Gastroesophageal sphincter (tissue), 4 donors: ENCODE measurements at regions not wholly inside any gene's neighbourhood (a gene's known extent, or its start where the extent isn't known, plus 50 kb on each side); places are given as distances from the start of the nearest gene placed in this dataset.
"Not testable (repeated sequence)": the region's sequence is repeated elsewhere in the genome, so short reads cannot be mapped to it uniquely, and the experiment has no call there.

ENCODE experiments used
- ATAC-seq: fragments of 150-250 bp; one replicate; pipeline ENCODE4 v1.9.1; 2016; ENCODE audit warnings: mild to moderate bottlenecking, moderate library complexity
- H3K27ac ChIP-seq, 4 donors: fragments of 200-600 bp; sonication (generic) in 3 of 4; 1 replicate in 3 of 4; 2 replicates in 1 of 4; pipeline ENCODE4 v1.5.1; 2016 to 2019
- H3K27me3 ChIP-seq: fragments of 200-600 bp; sonication (generic); one replicate; pipeline ENCODE4 v1.5.1; 2019
- H3K36me3 ChIP-seq, 2 donors: fragments of 200-600 bp; sonication (generic); one replicate each; pipeline ENCODE4 v1.5.1; 2019; ENCODE audit warnings: control low read depth in 1 of 2
- H3K4me1 ChIP-seq, 3 donors: fragments of 200-600 bp; sonication (generic); 1 replicate in 2 of 3; 2 replicates in 1 of 3; pipeline ENCODE4 v1.5.1; 2016 to 2019; ENCODE audit warnings: control low read depth in 2 of 3
- H3K4me3 ChIP-seq, 2 donors: fragments of 200-600 bp; sonication (generic); one replicate each; pipeline ENCODE4 v1.5.1; 2019; ENCODE audit warnings: mild to moderate bottlenecking in 1 of 2, moderate library complexity in 1 of 2
- H3K9me3 ChIP-seq, 3 donors: fragments of 200-600 bp; sonication (generic); one replicate each; pipeline ENCODE4 v1.5.1; 2017 to 2019; ENCODE audit warnings: control low read depth in 2 of 3
- EP300 ChIP-seq: sonication (generic); formaldehyde crosslinking; IDR thresholded peaks from one replicate; pipeline ENCODE4 v1.6.1; 2017; ENCODE audit warnings: antibody characterized with exemption, mild to moderate bottlenecking
- POLR2A ChIP-seq, 2 donors: fragments of 450-650 bp; IDR thresholded peaks; one replicate each; pipeline ENCODE4 v1.6.1; 2017; ENCODE audit warnings: antibody characterized with exemption in 2 of 2, mild to moderate bottlenecking in 2 of 2, moderate library complexity in 1 of 2
- POLR2AphosphoS5 ChIP-seq: sonication (generic); formaldehyde crosslinking; IDR thresholded peaks from one replicate; pipeline ENCODE4 v1.6.1; 2017; ENCODE audit warnings: antibody characterized with exemption
- WGBS, 2 donors: methylation state at CpG; one replicate each; pipeline ENCODE4 v1.1.5; 2018; ENCODE audit warnings: low coverage in 1 of 2; 5-methylcytosine and 5-hydroxymethylcytosine counted together
- TF ChIP-seq, protein P1 (sequence below), 4 experiments: fragments of 200-600 bp in 2 of 4; fragments of 450-650 bp in 2 of 4; sonication (generic) in 1 of 4; IDR thresholded peaks; one replicate each; pipeline ENCODE4 v1.5.1; 2017 to 2019; ENCODE audit warnings: antibody characterized with exemption in 4 of 4, mild to moderate bottlenecking in 2 of 4, moderate library complexity in 2 of 4

DNA sequence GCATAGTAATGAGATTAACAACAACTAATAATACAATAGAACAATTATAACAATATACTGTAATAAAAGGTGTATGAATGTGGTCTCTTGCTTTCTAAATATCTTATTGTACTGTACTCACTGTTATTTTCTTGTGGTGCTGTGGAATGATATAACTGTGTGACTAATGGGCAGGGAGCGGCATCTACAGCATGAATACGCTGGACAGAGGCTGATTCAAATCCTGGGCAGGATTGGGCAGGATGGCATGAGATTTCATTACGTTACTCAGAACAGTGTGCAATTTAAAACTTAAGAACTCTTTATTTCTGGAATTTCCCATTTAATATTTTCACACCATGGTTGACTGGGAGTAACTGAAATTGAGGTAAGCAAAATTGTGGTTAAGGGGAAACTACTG lies 1239.8 kb upstream of the GOT2 start:
- Histone ChIP-seq H3K27ac (no peak overlapping the region), H3K4me1 (no peaks in the 10 kb centered on the region), H3K36me3 (no peaks in the 10 kb centered on the region), H3K4me3 (no peak overlapping the region), H3K9me3 (no peaks in the 10 kb centered on the region), H3K27me3 (no peaks in the 10 kb centered on the region)
- no peak for ATAC-seq
- no peak for TF ChIP-seq POLR2A (IDR thresholded peaks at IDR 0.05)
- TF ChIP-seq, protein P1, sequence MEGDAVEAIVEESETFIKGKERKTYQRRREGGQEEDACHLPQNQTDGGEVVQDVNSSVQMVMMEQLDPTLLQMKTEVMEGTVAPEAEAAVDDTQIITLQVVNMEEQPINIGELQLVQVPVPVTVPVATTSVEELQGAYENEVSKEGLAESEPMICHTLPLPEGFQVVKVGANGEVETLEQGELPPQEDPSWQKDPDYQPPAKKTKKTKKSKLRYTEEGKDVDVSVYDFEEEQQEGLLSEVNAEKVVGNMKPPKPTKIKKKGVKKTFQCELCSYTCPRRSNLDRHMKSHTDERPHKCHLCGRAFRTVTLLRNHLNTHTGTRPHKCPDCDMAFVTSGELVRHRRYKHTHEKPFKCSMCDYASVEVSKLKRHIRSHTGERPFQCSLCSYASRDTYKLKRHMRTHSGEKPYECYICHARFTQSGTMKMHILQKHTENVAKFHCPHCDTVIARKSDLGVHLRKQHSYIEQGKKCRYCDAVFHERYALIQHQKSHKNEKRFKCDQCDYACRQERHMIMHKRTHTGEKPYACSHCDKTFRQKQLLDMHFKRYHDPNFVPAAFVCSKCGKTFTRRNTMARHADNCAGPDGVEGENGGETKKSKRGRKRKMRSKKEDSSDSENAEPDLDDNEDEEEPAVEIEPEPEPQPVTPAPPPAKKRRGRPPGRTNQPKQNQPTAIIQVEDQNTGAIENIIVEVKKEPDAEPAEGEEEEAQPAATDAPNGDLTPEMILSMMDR (IDR thresholded peaks at IDR 0.05) = no peak
- TF ChIP-seq EP300 = no peak
- TF ChIP-seq POLR2AphosphoS5 = no peak
- WGBS, 2 donors = 75 to 100% methylated on average over 2 to 3 of the region's 3 CpGs

DNA sequence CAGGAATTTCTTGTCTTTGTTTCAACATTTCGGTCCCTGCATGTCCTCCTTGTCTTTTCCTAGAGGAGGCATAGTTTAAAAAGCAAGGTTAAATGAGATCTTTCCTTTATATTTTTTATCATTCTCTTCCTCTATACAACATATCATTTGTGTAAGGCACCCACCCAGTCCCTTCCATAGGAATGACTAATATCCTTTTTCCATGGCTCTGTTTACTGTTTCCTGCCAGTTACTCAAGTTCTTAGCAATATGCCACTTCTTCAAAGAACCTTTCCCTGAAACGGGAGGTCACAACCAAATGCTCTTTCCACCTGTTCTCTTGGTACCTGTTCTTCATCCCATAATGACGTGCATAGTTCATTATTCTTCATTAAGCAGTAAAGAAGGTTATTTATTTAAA lies 1237.1 kb upstream of the GOT2 start:
- Histone ChIP-seq H3K4me1 (no peaks in the 10 kb centered on the region), H3K9me3 (no peaks in the 10 kb centered on the region), H3K36me3 (no peaks in the 10 kb centered on the region), H3K27ac (no peak overlapping the region), H3K4me3 (no peak overlapping the region), H3K27me3 (no peaks in the 10 kb centered on the region)
- 52 to 81% methylated on average over 3 of the region's 3 CpGs for WGBS, 2 donors
- ATAC-seq = no peak
- TF ChIP-seq POLR2AphosphoS5 (no peak), POLR2A (IDR thresholded peaks at IDR 0.05) (no peak), EP300 (no peak)
- TF ChIP-seq, protein P1 (IDR thresholded peaks at IDR 0.05) = no peak

DNA sequence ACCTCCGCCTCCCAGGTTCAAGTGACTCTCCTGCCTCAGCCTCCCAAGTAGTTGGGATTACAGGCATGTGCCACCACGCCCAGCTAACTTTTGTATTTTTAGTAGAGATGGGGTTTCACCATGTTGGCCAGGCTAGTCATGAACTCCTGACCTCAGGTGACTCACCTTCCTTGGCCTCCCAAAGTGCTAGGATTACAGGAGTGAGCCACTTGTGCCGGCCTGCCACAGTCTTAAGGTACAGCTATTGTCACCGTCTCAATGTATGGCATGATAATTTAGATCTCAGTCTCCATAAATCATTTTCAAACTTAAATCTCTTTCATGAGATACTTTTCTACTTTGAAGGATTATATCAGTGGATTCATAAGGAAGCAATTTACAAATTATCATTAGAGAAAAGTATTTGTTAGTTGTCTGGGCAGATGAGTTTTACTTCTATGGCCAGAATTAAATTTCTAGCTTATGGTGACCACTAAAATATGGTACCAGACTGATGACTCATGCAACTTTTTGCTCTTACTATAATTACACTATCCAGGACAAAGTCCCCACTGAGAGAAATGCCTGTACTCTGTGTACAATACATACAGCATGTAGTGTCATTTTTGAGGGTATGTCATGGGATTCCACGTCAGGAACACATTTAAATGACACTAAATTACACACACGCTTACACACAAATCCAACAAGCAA lies 1230.3 kb upstream of the GOT2 start:
- Histone ChIP-seq H3K27me3 (no peaks in the 10 kb centered on the region), H3K36me3 (no peaks in the 10 kb centered on the region), H3K27ac (no peak overlapping the region), H3K4me1 (no peaks in the 10 kb centered on the region), H3K9me3 (no peaks in the 10 kb centered on the region), H3K4me3 (no peak overlapping the region)
- TF ChIP-seq EP300 = no peak
- TF ChIP-seq, protein P1 (IDR thresholded peaks at IDR 0.05) = no peak
- TF ChIP-seq POLR2AphosphoS5 = no peak
- TF ChIP-seq POLR2A (IDR thresholded peaks at IDR 0.05) = no peak
- ATAC-seq = no peak
- 76 to 85% methylated on average over 4 to 5 of the region's 6 CpGs for WGBS, 2 donors

DNA sequence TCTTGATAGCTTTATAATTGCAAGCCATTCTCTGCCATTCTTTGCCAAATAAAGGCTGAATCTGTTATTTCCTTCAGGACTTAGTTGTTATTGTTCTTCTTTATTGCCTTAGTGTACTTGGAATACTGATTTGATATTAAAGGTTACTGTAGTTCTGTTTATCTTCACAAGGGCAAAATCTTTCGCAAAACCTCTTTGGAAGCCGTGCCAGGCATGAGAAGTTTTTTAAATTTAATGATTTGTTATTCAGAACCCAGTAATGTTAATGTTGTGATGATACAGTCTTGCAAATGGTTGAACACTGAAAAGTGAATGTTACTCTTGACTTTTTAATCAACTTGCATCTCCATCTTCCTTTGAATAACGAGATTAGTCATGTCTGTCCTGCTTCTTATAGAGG lies 1225.2 kb upstream of the GOT2 start:
- no peak for TF ChIP-seq POLR2A (IDR thresholded peaks at IDR 0.05)
- no peak for TF ChIP-seq POLR2AphosphoS5
- TF ChIP-seq EP300 = no peak
- TF ChIP-seq, protein P1 (IDR thresholded peaks at IDR 0.05) = no peak
- Histone ChIP-seq H3K36me3 (no peaks in the 10 kb centered on the region), H3K4me3 (no peak overlapping the region), H3K27ac (no peak overlapping the region), H3K9me3 (no peaks in the 10 kb centered on the region), H3K4me1 (no peaks in the 10 kb centered on the region), H3K27me3 (no peaks in the 10 kb centered on the region)
- ATAC-seq = no peak
- WGBS, 2 donors = 76 to 82% methylated on average over 3 of the region's 3 CpGs

DNA sequence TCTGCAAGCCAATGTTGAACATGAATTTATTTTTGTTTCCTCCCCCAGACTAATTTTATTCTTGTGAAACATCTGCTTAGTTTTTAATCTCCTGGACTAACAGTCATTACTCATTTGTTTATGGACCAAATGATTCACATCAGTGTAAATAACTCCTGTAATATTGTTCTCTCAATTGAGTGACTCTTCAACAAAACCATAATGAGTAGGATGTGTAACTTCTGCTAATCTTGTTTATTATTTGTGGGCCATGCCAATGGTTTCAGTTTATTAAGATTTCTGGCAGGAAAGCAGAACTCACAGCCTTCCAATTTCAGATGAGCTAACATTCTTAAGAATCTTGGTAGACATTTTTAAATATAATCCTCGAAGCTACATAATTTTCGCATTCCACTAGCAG lies 1216.3 kb upstream of the GOT2 start:
- TF ChIP-seq, protein P1 (IDR thresholded peaks at IDR 0.05) = no peak
- TF ChIP-seq EP300 (no peak), POLR2AphosphoS5 (no peak), POLR2A (IDR thresholded peaks at IDR 0.05) (no peak)
- no peaks in the 10 kb centered on the region for H3K36me3 ChIP-seq
- 19 to 47% methylated on average over 2 of the region's 2 CpGs for WGBS, 2 donors

DNA sequence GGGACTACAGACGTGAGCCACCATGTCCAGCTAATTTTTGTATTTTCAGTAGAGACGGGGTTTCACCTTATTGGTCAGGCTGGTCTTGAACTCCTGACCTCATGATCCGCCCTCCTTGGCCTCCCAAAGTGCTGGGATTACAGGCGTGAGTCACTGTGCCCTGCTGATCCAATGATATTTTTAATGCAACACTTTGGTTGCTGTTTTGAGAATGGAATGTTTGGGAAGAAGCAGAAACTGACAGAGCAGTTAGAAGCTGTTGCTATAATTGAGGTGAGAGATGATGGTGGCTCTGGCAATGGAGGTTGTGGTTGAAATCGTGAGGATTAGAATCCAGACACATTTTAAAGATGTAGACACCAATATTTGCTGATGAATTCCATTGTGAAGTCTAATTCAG lies 1209.9 kb upstream of the GOT2 start:
- ATAC-seq, H3K27ac ChIP-seq, H3K9me3 ChIP-seq, H3K4me1 ChIP-seq, H3K36me3 ChIP-seq, H3K27me3 ChIP-seq, H3K4me3 ChIP-seq: not testable (repeated sequence)
- 40 to 48% methylated on average over 3 to 5 of the region's 5 CpGs for WGBS, 2 donors

More for the DNA sequence above, 1216.3 kb upstream of the GOT2 start:
- no peak overlapping the region for H3K4me3 ChIP-seq
- no peaks in the 10 kb centered on the region for H3K4me1 ChIP-seq
- no peaks in the 10 kb centered on the region for H3K27me3 ChIP-seq
- no peak for ATAC-seq
- peaks cover 0 to 7% (median 0%) of the 10 kb centered on the region in 3 donors for H3K9me3 ChIP-seq
- no peak overlapping the region for H3K27ac ChIP-seq
